ENCODE measurements at regions not wholly inside any gene's neighbourhood (a gene's known extent, or its start where the extent isn't known, plus 50 kb on each side); places are given as distances from the start of the nearest gene placed in this dataset.

- H3K18ac ChIP-seq (ENCODE audit: low read length), result no peak overlapping the region
- no peak overlapping the region for H2AK5ac ChIP-seq (ENCODE audit: low read depth, low read length)
- H3K9ac ChIP-seq (ENCODE audit: low read depth, low read length, poor library complexity), result no peak overlapping the region
- H2AFZ ChIP-seq (ENCODE audit: low read length), result no peak overlapping the region
- no peaks in the 10 kb centered on the region for H3K9me3 ChIP-seq (replicated peaks in 1 of 2; ENCODE audit: control insufficient read depth in 2 of 2, insufficient read depth in 1 of 2, low read depth in 1 of 2, low read length in 2 of 2)
- H2BK5ac ChIP-seq (ENCODE audit: low read length), result no peak overlapping the region
- no peak overlapping the region for H3K4me3 ChIP-seq (ENCODE audit: low read length in 2 of 2)
- no CpG with 5 or more reads among the region's 7 CpGs for WGBS, 2 donors (ENCODE audit: extremely low coverage in 2 of 2, insufficient read length in 2 of 2, insufficient replicate concordance in 1 of 2)
- H4K91ac ChIP-seq (ENCODE audit: low read depth, low read length, poor library complexity), result no peak overlapping the region
- H2BK15ac ChIP-seq (ENCODE audit: low read length), result no peak overlapping the region
- no peak overlapping the region for H3K14ac ChIP-seq (ENCODE audit: low read length)
- no peaks in the 10 kb centered on the region for H3K79me1 ChIP-seq (ENCODE audit: low read depth, low read length)
- H3K27me3 ChIP-seq (ENCODE audit: control insufficient read depth in 3 of 3, insufficient read depth in 3 of 3, low read depth in 1 of 3, low read length in 3 of 3), result no peaks in the 10 kb centered on the region
- no peak for DNase-seq (ENCODE audit: low spot score)
- H3K4me2 ChIP-seq (ENCODE audit: insufficient read depth, low read length, poor library complexity, severe bottlenecking), result no peak overlapping the region
- peaks cover 2 to 6% of the 10 kb centered on the region in 2 donors for H3K4me1 ChIP-seq (ENCODE audit: control insufficient read depth in 2 of 2, insufficient read depth in 1 of 2, low read depth in 1 of 2, low read length in 2 of 2)
- no peak overlapping the region for H4K8ac ChIP-seq (ENCODE audit: low read depth, low read length)
- H3K4ac ChIP-seq (ENCODE audit: low read length), result no peak overlapping the region
- no peak overlapping the region for H3K27ac ChIP-seq (replicated peaks; ENCODE audit: low read length)
- no peak overlapping the region for H2BK120ac ChIP-seq (ENCODE audit: low read depth, low read length)
- no peak overlapping the region for H3K23ac ChIP-seq (ENCODE audit: low read depth, low read length, poor library complexity)
- H2BK12ac ChIP-seq (ENCODE audit: low read length), result no peak overlapping the region
- H3K36me3 ChIP-seq (replicated peaks in 1 of 2; ENCODE audit: control insufficient read depth in 2 of 2, insufficient read depth in 2 of 2, low read length in 2 of 2), result no peaks in the 10 kb centered on the region
These were observed 128.6 kb downstream of the SPATA31D1 start for GRCh38 chr9:82117026-82117811.

- Histone ChIP-seq H3K4ac (ENCODE audit: low read length) (no peak overlapping the region), H3K18ac (ENCODE audit: low read length) (no peak overlapping the region), H3K79me1 (ENCODE audit: low read depth, low read length) (no peaks in the 10 kb centered on the region), H3K27me3 (ENCODE audit: control insufficient read depth in 3 of 3, insufficient read depth in 3 of 3, low read depth in 1 of 3, low read length in 3 of 3) (no peaks in the 10 kb centered on the region), H3K9ac (ENCODE audit: low read depth, low read length, poor library complexity) (no peak overlapping the region), H2BK5ac (ENCODE audit: low read length) (no peak overlapping the region), H2AFZ (ENCODE audit: low read length) (no peak overlapping the region), H4K8ac (ENCODE audit: low read depth, low read length) (no peak overlapping the region), H3K4me2 (ENCODE audit: insufficient read depth, low read length, poor library complexity, severe bottlenecking) (no peak overlapping the region), H3K4me1 (ENCODE audit: control insufficient read depth in 2 of 2, insufficient read depth in 1 of 2, low read depth in 1 of 2, low read length in 2 of 2) (peaks cover 0 to under 1% of the 10 kb centered on the region in 2 donors), H2BK15ac (ENCODE audit: low read length) (no peak overlapping the region), H2AK5ac (ENCODE audit: low read depth, low read length) (no peak overlapping the region), H3K9me3 (replicated peaks in 1 of 2; ENCODE audit: control insufficient read depth in 2 of 2, insufficient read depth in 1 of 2, low read depth in 1 of 2, low read length in 2 of 2) (no peaks in the 10 kb centered on the region), H3K27ac (replicated peaks; ENCODE audit: low read length) (no peak overlapping the region), H4K91ac (ENCODE audit: low read depth, low read length, poor library complexity) (no peak overlapping the region), H2BK12ac (ENCODE audit: low read length) (no peak overlapping the region), H3K23ac (ENCODE audit: low read depth, low read length, poor library complexity) (no peak overlapping the region), H2BK120ac (ENCODE audit: low read depth, low read length) (no peak overlapping the region), H3K14ac (ENCODE audit: low read length) (no peak overlapping the region), H3K4me3 (ENCODE audit: low read length in 2 of 2) (no peak overlapping the region), H3K36me3 (replicated peaks in 1 of 2; ENCODE audit: control insufficient read depth in 2 of 2, insufficient read depth in 2 of 2, low read length in 2 of 2) (no peaks in the 10 kb centered on the region)
- DNase-seq (ENCODE audit: low spot score), result no peak
These were observed 134.2 kb downstream of the SPATA31D1 start for GRCh38 chr9:82122731-82123130.

GRCh38 chr9:82124090-82124489, 135.5 kb downstream of the SPATA31D1 start:
- Histone ChIP-seq H3K4me2 (ENCODE audit: insufficient read depth, low read length, poor library complexity, severe bottlenecking) (no peak overlapping the region), H2AFZ (ENCODE audit: low read length) (no peak overlapping the region), H3K4ac (ENCODE audit: low read length) (no peak overlapping the region), H3K4me3 (ENCODE audit: low read length in 2 of 2) (no peak overlapping the region), H3K4me1 (ENCODE audit: control insufficient read depth in 2 of 2, insufficient read depth in 1 of 2, low read depth in 1 of 2, low read length in 2 of 2) (no peaks in the 10 kb centered on the region), H3K27ac (replicated peaks; ENCODE audit: low read length) (no peak overlapping the region), H3K9ac (ENCODE audit: low read depth, low read length, poor library complexity) (no peak overlapping the region), H3K36me3 (replicated peaks in 1 of 2; ENCODE audit: control insufficient read depth in 2 of 2, insufficient read depth in 2 of 2, low read length in 2 of 2) (no peaks in the 10 kb centered on the region), H3K23ac (ENCODE audit: low read depth, low read length, poor library complexity) (no peak overlapping the region), H4K91ac (ENCODE audit: low read depth, low read length, poor library complexity) (no peak overlapping the region), H3K79me1 (ENCODE audit: low read depth, low read length) (no peaks in the 10 kb centered on the region), H2BK15ac (ENCODE audit: low read length) (no peak overlapping the region), H2BK120ac (ENCODE audit: low read depth, low read length) (no peak overlapping the region), H2BK12ac (ENCODE audit: low read length) (no peak overlapping the region), H2AK5ac (ENCODE audit: low read depth, low read length) (no peak overlapping the region), H3K9me3 (replicated peaks in 1 of 2; ENCODE audit: control insufficient read depth in 2 of 2, insufficient read depth in 1 of 2, low read depth in 1 of 2, low read length in 2 of 2) (no peaks in the 10 kb centered on the region), H2BK5ac (ENCODE audit: low read length) (no peak overlapping the region), H3K27me3 (ENCODE audit: control insufficient read depth in 3 of 3, insufficient read depth in 3 of 3, low read depth in 1 of 3, low read length in 3 of 3) (no peaks in the 10 kb centered on the region), H4K8ac (ENCODE audit: low read depth, low read length) (no peak overlapping the region), H3K18ac (ENCODE audit: low read length) (no peak overlapping the region), H3K14ac (ENCODE audit: low read length) (no peak overlapping the region)
- DNase-seq (ENCODE audit: low spot score), result no peak
- WGBS, 2 donors (ENCODE audit: extremely low coverage in 2 of 2, insufficient read length in 2 of 2, insufficient replicate concordance in 1 of 2), result no CpG with 5 or more reads among the region's 3 CpGs

- Histone ChIP-seq H2BK120ac (ENCODE audit: low read depth, low read length) (no peak overlapping the region), H3K23ac (ENCODE audit: low read depth, low read length, poor library complexity) (no peak overlapping the region), H3K27me3 (ENCODE audit: control insufficient read depth in 3 of 3, insufficient read depth in 3 of 3, low read depth in 1 of 3, low read length in 3 of 3) (no peaks in the 10 kb centered on the region), H3K9ac (ENCODE audit: low read depth, low read length, poor library complexity) (no peak overlapping the region), H3K14ac (ENCODE audit: low read length) (no peak overlapping the region), H3K4me3 (ENCODE audit: low read length in 2 of 2) (no peak overlapping the region), H4K91ac (ENCODE audit: low read depth, low read length, poor library complexity) (no peak overlapping the region), H3K4ac (ENCODE audit: low read length) (no peak overlapping the region), H3K9me3 (replicated peaks in 1 of 2; ENCODE audit: control insufficient read depth in 2 of 2, insufficient read depth in 1 of 2, low read depth in 1 of 2, low read length in 2 of 2) (no peaks in the 10 kb centered on the region), H2AFZ (ENCODE audit: low read length) (no peak overlapping the region), H4K8ac (ENCODE audit: low read depth, low read length) (no peak overlapping the region), H3K4me2 (ENCODE audit: insufficient read depth, low read length, poor library complexity, severe bottlenecking) (no peak overlapping the region), H2BK12ac (ENCODE audit: low read length) (no peak overlapping the region), H3K4me1 (ENCODE audit: control insufficient read depth in 2 of 2, insufficient read depth in 1 of 2, low read depth in 1 of 2, low read length in 2 of 2) (no peaks in the 10 kb centered on the region), H3K27ac (replicated peaks; ENCODE audit: low read length) (no peak overlapping the region), H3K18ac (ENCODE audit: low read length) (no peak overlapping the region), H3K36me3 (replicated peaks in 1 of 2; ENCODE audit: control insufficient read depth in 2 of 2, insufficient read depth in 2 of 2, low read length in 2 of 2) (no peaks in the 10 kb centered on the region), H2BK5ac (ENCODE audit: low read length) (no peak overlapping the region), H3K79me1 (ENCODE audit: low read depth, low read length) (no peaks in the 10 kb centered on the region), H2AK5ac (ENCODE audit: low read depth, low read length) (no peak overlapping the region), H2BK15ac (ENCODE audit: low read length) (no peak overlapping the region)
- no peak for DNase-seq (ENCODE audit: low spot score)
- WGBS, 2 donors (ENCODE audit: extremely low coverage in 2 of 2, insufficient read length in 2 of 2, insufficient replicate concordance in 1 of 2), result no CpG with 5 or more reads among the region's 3 CpGs
These were observed 137.7 kb downstream of the SPATA31D1 start for GRCh38 chr9:82126256-82126655.
